Left lung (tissue), 4 donors: ENCODE measurements at regions not wholly inside any gene's neighbourhood (a gene's known extent, or its start where the extent isn't known, plus 50 kb on each side); places are given as distances from the start of the nearest gene placed in this dataset.

ENCODE experiments used
- ATAC-seq: fragments of 200-7000 bp; cut with Tn5 transposase; one replicate; pipeline ENCODE4 v1.9.1; 2020; ENCODE audit warnings: moderate library complexity
- DNase-seq, 4 donors: peaks; one replicate each; pipeline ENCODE4 v3.0.0-alpha.2; 2013 to 2020
- H3K27ac ChIP-seq, 2 donors: fragments of 200-600 bp; sonication (generic) in 1 of 2; one replicate each; pipeline versions ENCODE4 v1.5.0 to v1.8.0; 2020 to 2021
- H3K27me3 ChIP-seq, 2 donors: fragments of 200-600 bp; sonication (generic) in 1 of 2; one replicate each; pipeline versions ENCODE4 v1.5.0 to v1.8.0; 2020 to 2021
- H3K36me3 ChIP-seq, 2 donors: fragments of 200-600 bp; sonication (generic) in 1 of 2; one replicate each; pipeline versions ENCODE4 v1.5.0 to v1.8.0; 2020 to 2021
- H3K4me1 ChIP-seq, 2 donors: fragments of 200-600 bp; one replicate each; pipeline ENCODE4 v1.8.0; 2021
- H3K4me3 ChIP-seq, 2 donors: fragments of 200-600 bp; sonication (generic) in 1 of 2; one replicate each; pipeline versions ENCODE4 v1.5.0 to v1.8.0; 2020 to 2021; ENCODE audit warnings: mild to moderate bottlenecking in 1 of 2
- H3K9me3 ChIP-seq, 2 donors: fragments of 200-600 bp; sonication (generic) in 1 of 2; one replicate each; pipeline versions ENCODE4 v1.5.0 to v1.8.0; 2020 to 2021
- intact Hi-C, 2 donors: fragments of 100-400 bp; cut with DNase I; formaldehyde crosslinking; loops; one replicate each; pipeline versions ENCODE4 v1.11.2 to v1.14.2; 2022
- TF ChIP-seq, protein P1 (sequence below), 2 donors: fragments of 200-600 bp; sonication (generic) in 1 of 2; IDR thresholded peaks; one replicate each; pipeline versions ENCODE4 v1.5.0 to v1.8.0; 2021; ENCODE audit warnings: antibody characterized with exemption in 2 of 2
- donor health status: DM: no; HTN: yes; CAD: no.
- donor health status: DM: no; HTN: no; CAD: no.

DNA sequence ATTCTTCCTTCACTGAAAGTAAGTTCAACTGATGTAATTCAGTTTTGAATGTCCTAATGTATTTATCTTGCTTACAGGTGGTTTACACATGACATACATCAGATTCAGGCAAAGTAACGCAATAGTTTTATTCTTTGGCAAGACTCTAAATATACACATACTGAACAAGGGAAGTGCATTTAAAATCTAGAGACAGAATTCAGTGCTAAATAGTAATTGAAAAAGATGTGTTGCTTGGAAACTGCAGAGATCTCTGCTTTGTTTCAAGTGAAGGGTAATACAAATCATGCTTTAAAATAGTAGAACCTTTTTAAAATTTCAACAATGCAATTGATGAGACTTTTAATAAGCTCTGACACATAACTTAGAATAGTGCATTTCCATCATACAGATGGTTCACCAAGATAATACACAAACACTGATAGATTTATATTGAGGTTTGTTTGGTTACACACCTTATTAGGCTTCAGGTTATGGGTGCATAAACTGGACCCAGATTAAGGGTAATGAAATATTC is 581.0 kb upstream of the MIR17HG start:
- intact Hi-C loops, result no loop called here
- no peaks in the 10 kb centered on the region for H3K27me3 ChIP-seq
- TF ChIP-seq, protein P1, sequence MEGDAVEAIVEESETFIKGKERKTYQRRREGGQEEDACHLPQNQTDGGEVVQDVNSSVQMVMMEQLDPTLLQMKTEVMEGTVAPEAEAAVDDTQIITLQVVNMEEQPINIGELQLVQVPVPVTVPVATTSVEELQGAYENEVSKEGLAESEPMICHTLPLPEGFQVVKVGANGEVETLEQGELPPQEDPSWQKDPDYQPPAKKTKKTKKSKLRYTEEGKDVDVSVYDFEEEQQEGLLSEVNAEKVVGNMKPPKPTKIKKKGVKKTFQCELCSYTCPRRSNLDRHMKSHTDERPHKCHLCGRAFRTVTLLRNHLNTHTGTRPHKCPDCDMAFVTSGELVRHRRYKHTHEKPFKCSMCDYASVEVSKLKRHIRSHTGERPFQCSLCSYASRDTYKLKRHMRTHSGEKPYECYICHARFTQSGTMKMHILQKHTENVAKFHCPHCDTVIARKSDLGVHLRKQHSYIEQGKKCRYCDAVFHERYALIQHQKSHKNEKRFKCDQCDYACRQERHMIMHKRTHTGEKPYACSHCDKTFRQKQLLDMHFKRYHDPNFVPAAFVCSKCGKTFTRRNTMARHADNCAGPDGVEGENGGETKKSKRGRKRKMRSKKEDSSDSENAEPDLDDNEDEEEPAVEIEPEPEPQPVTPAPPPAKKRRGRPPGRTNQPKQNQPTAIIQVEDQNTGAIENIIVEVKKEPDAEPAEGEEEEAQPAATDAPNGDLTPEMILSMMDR (IDR thresholded peaks at IDR 0.05), result no peak
- ATAC-seq (no peak), DNase-seq (no peak)
- H3K4me1 ChIP-seq, result peaks cover 0 to 5% of the 10 kb centered on the region in 2 donors
- H3K36me3 ChIP-seq, result no peaks in the 10 kb centered on the region
- H3K27ac ChIP-seq, result no peak overlapping the region
- H3K9me3 ChIP-seq, result no peaks in the 10 kb centered on the region
- no peak overlapping the region for H3K4me3 ChIP-seq

- H3K27ac ChIP-seq, result no peak overlapping the region
- intact Hi-C loops, result no loop called here
- no peaks in the 10 kb centered on the region for H3K36me3 ChIP-seq
- no peaks in the 10 kb centered on the region for H3K27me3 ChIP-seq
- TF ChIP-seq, protein P1 (IDR thresholded peaks at IDR 0.05), result no peak
- DNase-seq, result no peak
- H3K4me3 ChIP-seq, result no peak overlapping the region
- no peaks in the 10 kb centered on the region for H3K9me3 ChIP-seq
- H3K4me1 ChIP-seq, result peaks cover 0 to 5% of the 10 kb centered on the region in 2 donors
- ATAC-seq, result no peak
These were observed 579.4 kb upstream of the MIR17HG start for GRCh38 chr13:90768116-90768515.

DNA sequence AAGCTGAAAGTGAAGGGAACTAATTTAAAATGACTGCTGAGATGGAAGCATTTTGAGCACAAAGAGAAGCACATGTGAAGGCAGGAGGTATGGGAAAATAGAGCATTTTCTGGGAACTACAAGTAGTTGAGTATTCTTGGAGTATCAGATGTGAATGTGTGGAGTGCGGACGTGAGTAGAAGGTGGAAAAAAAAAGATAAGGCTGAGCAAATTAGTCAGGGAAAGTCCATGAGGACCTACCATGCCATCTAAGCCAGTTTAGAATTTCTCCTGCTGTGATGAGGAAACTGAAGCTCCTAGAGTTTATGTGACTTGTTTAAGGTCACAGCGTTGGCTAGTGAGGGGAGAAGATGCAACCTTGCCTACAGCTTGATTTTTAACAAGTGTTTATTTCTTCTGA is 578.1 kb upstream of the MIR17HG start:
- intact Hi-C loops, result no loop called here
- H3K36me3 ChIP-seq, result no peaks in the 10 kb centered on the region
- no peak for DNase-seq
- TF ChIP-seq, protein P1 (IDR thresholded peaks at IDR 0.05), result no peak
- H3K4me1 ChIP-seq, result no peaks in the 10 kb centered on the region
- ATAC-seq, result no peak
- H3K9me3 ChIP-seq, result no peaks in the 10 kb centered on the region
- H3K4me3 ChIP-seq, result no peak overlapping the region
- no peak overlapping the region for H3K27ac ChIP-seq
- H3K27me3 ChIP-seq, result no peaks in the 10 kb centered on the region

- intact Hi-C loops, result no loop called here
- Histone ChIP-seq H3K36me3 (no peaks in the 10 kb centered on the region), H3K27ac (no peak overlapping the region), H3K4me1 (no peaks in the 10 kb centered on the region), H3K27me3 (no peaks in the 10 kb centered on the region), H3K9me3 (no peaks in the 10 kb centered on the region), H3K4me3 (no peak overlapping the region)
- TF ChIP-seq, protein P1 (IDR thresholded peaks at IDR 0.05), result no peak
- DNase-seq (no peak), ATAC-seq (no peak)
These were observed 577.2 kb upstream of the MIR17HG start for GRCh38 chr13:90770334-90770733.

DNA sequence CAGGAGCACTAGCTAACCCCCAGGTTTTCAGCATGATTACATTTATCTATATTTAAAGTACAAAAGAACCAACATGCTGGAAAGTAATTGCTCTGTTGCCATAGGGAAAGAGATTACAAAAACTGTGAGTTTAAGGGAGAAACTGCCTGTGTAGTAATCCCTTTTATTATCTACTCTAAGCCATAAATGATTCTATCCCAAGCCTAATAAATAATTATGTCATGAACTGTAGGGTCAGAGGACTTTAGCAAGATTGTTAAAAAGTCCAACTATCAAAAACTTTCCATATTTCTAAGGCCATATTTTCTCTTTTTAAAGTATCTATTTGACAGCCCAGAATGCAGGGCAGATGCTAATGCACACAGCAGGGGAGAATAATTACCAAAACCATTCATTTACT is 573.8 kb upstream of the MIR17HG start:
- ATAC-seq (no peak), DNase-seq (no peak)
- TF ChIP-seq, protein P1 (IDR thresholded peaks at IDR 0.05), result no peak
- no peaks in the 10 kb centered on the region for H3K9me3 ChIP-seq
- intact Hi-C loops, result no loop called here
- H3K36me3 ChIP-seq, result no peaks in the 10 kb centered on the region
- H3K27me3 ChIP-seq, result no peaks in the 10 kb centered on the region
- H3K4me1 ChIP-seq, result no peaks in the 10 kb centered on the region
- H3K27ac ChIP-seq, result no peak overlapping the region
- no peak overlapping the region for H3K4me3 ChIP-seq
